Stomach smooth muscle (tissue), 2 donors: ENCODE measurements at regions not wholly inside any gene's neighbourhood (a gene's known extent, or its start where the extent isn't known, plus 50 kb on each side); places are given as distances from the start of the nearest gene placed in this dataset.
A peak's percentile ranks its signal among the peaks of the same experiment; 100 is the strongest.

ENCODE experiments used
- H3K27ac ChIP-seq: one replicate; pipeline ENCODE4 v1.7.0; 2013; ENCODE audit warnings: mild to moderate bottlenecking, low read length, inconsistent platforms
- H3K27me3 ChIP-seq, 2 donors: one replicate each; pipeline ENCODE4 v1.7.0; 2013; ENCODE audit warnings: low read length in 2 of 2; ENCODE audit not compliant: insufficient read depth in 2 of 2, control insufficient read depth in 1 of 2
- H3K36me3 ChIP-seq, 2 donors: one replicate each; pipeline ENCODE4 v1.7.0; 2013; ENCODE audit warnings: low read length in 2 of 2; ENCODE audit not compliant: control insufficient read depth in 2 of 2, insufficient read depth in 2 of 2
- H3K4me1 ChIP-seq: one replicate; pipeline ENCODE4 v1.7.0; 2013; ENCODE audit warnings: low read length; ENCODE audit not compliant: control insufficient read depth, insufficient read depth
- H3K4me3 ChIP-seq, 2 donors: one replicate each; pipeline ENCODE4 v1.7.0; 2013; ENCODE audit warnings: low read length in 2 of 2
- H3K9ac ChIP-seq, 2 donors: one replicate each; pipeline ENCODE4 v1.7.0; 2013; ENCODE audit warnings: low read length in 2 of 2, mild to moderate bottlenecking in 1 of 2
- H3K9me3 ChIP-seq, 2 donors: one replicate each; pipeline ENCODE4 v1.7.0; 2013; ENCODE audit warnings: low read length in 2 of 2; ENCODE audit not compliant: control insufficient read depth in 2 of 2
- donor health status: healthy.
- donor health status: Pancreatic carcinoma.

DNA sequence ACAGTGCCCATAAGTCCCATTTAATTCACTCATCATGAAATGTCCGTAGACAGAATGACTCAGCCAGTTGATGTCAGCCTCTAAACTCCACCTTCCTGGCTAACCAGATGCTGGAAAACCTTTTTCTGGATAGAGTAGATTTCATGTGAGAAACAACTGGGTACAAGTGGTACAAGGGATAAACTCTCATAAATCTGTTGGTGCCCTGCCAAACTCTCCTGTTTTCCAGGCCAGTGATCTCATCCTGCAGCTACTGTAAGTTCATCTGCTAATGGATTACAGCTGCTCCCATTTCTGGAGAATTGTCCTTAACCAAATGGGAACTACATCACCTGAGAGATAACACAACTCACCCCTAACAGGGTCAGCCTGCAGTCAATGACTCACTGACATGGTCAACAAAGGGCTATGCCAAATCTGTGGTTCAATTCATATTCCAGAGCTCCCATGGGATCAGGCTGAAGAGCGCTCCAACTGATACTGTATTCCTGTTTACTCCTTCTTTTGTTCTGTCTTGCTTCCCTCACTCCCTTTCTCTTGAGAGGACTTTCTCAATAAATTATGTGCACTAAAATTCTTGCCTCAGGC lies 210.1 kb upstream of the HDDC2 start:
- Histone ChIP-seq H3K36me3 (no peaks in the 10 kb centered on the region), H3K27ac (no peak overlapping the region), H3K4me3 (no peak overlapping the region), H3K27me3 (no peaks in the 10 kb centered on the region), H3K9ac (no peak overlapping the region), H3K4me1 (no peaks in the 10 kb centered on the region), H3K9me3 (no peaks in the 10 kb centered on the region)

DNA sequence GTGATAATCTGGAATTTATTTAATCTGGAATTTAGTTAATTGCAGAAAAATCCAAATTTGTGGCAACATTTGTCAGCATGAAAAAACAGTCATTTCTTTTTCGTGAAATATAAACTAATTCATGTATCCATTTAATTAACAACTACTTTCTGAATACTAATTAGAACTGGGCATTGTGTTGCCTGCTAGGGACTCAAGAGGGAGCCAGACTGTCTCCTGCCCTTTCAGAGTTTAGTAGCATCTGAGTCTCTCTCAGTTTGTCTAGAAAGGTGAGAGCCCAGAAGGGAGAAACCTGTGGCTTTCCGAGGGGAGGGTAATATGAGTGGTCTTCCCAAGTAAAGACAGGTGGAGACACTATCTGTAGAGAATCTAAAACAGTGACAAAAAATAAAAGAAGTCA lies 210.9 kb upstream of the HDDC2 start:
- H3K27me3 ChIP-seq: no peaks in the 10 kb centered on the region
- no peak overlapping the region for H3K4me3 ChIP-seq
- H3K4me1 ChIP-seq: no peaks in the 10 kb centered on the region
- H3K36me3 ChIP-seq: no peaks in the 10 kb centered on the region
- H3K9me3 ChIP-seq: no peaks in the 10 kb centered on the region
- no peak overlapping the region for H3K27ac ChIP-seq
- no peak overlapping the region for H3K9ac ChIP-seq

- no peak overlapping the region for H3K9ac ChIP-seq
- H3K4me1 ChIP-seq: no peaks in the 10 kb centered on the region
- no peak overlapping the region for H3K4me3 ChIP-seq
- no peaks in the 10 kb centered on the region for H3K9me3 ChIP-seq
- H3K36me3 ChIP-seq: no peaks in the 10 kb centered on the region
- no peaks in the 10 kb centered on the region for H3K27me3 ChIP-seq
- no peak overlapping the region for H3K27ac ChIP-seq
These were observed 212.2 kb upstream of the HDDC2 start for GRCh38 chr6:125513978-125514377.

- no peaks in the 10 kb centered on the region for H3K27me3 ChIP-seq
These were observed 214.9 kb upstream of the HDDC2 start for GRCh38 chr6:125516644-125517043.

GRCh38 chr6:125519367-125519766 lies 217.6 kb upstream of the HDDC2 start:
- no peaks in the 10 kb centered on the region for H3K27me3 ChIP-seq
- no peaks in the 10 kb centered on the region for H3K36me3 ChIP-seq
- no peak overlapping the region for H3K4me3 ChIP-seq
- H3K9ac ChIP-seq: no peak overlapping the region
- no peaks in the 10 kb centered on the region for H3K9me3 ChIP-seq
- no peaks in the 10 kb centered on the region for H3K4me1 ChIP-seq
- no peak overlapping the region for H3K27ac ChIP-seq

More at GRCh38 chr6:125516644-125517043, 214.9 kb upstream of the HDDC2 start:
- Histone ChIP-seq H3K4me3 (no peak overlapping the region), H3K9me3 (no peaks in the 10 kb centered on the region), H3K9ac (no peak overlapping the region), H3K27ac (no peak overlapping the region), H3K4me1 (no peaks in the 10 kb centered on the region), H3K36me3 (no peaks in the 10 kb centered on the region)

GRCh38 chr6:125524356-125524755 lies 222.6 kb upstream of the HDDC2 start:
- no peaks in the 10 kb centered on the region for H3K4me1 ChIP-seq
- no peak overlapping the region for H3K27ac ChIP-seq
- H3K4me3 ChIP-seq: no peak overlapping the region
- H3K36me3 ChIP-seq: no peaks in the 10 kb centered on the region
- no peaks in the 10 kb centered on the region for H3K27me3 ChIP-seq
- no peak overlapping the region for H3K9ac ChIP-seq
- H3K9me3 ChIP-seq: no peaks in the 10 kb centered on the region

DNA sequence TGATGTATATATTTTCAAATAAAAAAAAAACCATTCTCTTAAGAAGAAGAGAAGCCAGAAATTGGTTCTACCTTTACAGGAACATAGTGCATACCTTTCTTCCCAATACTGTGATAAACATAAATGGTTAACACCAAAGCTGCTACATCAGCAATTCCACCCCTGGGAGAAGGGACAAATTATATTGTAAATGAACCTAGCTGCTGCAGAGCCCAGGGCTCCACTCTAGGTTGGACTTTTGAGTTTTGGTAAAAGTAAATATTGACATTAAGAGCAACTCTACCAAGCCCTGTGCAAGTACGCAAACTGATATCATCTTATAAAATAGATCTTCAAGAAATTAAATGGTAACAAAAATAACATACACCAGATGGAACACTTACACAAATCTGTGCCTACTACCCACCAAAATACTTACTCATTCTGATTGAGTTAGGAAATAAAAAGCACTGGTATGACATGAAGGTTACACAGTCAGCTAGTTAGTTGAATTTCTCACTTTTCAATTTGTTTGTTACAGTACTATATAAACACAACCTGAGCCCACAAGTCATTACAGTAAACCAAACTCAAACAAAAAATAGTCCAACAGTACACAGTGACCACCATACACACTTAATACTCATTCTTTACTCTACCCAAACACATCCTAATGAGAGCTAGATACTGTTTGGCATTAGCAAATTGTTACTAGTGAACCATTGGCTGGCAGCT lies 223.3 kb upstream of the HEY2 start:
- Histone ChIP-seq H3K36me3 (no peaks in the 10 kb centered on the region), H3K4me1 (no peaks in the 10 kb centered on the region)

GRCh38 chr6:125528621-125529041 lies 220.8 kb upstream of the HEY2 start:
- Histone ChIP-seq H3K4me1 (no peaks in the 10 kb centered on the region), H3K36me3 (no peaks in the 10 kb centered on the region), H3K4me3 (no peak overlapping the region), H3K27ac (no peak overlapping the region), H3K27me3 (peaks cover 0 to 5% of the 10 kb centered on the region in 2 donors), H3K9ac (no peak overlapping the region), H3K9me3 (no peaks in the 10 kb centered on the region)

More for the DNA sequence above, 223.3 kb upstream of the HEY2 start:
- Histone ChIP-seq H3K9ac (no peak overlapping the region), H3K27me3 (no peaks in the 10 kb centered on the region), H3K4me3 (no peak overlapping the region), H3K9me3 (no peaks in the 10 kb centered on the region), H3K27ac (no peak overlapping the region)

DNA sequence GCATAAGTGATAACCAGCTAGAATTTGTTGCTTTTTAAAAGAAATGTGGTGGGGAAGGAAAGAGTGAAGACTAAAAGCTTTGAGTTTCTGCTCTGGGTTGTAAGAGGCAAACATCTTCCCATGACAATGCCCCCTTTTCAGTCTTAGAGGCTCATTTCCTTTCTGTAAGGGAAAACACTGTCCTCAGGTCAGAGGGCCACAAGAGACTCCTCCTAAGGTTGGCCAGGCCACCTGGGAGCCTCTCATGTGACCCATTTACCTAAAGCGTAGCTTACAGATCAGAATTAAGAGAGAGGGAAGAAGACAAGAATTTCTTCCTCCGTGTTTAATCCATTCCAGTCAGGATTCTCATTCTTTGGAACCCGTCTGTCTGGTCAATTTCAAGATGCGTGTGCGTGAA lies 220.4 kb upstream of the HEY2 start:
- Histone ChIP-seq H3K27me3 (peaks cover 0 to 9% of the 10 kb centered on the region in 2 donors), H3K4me1 (no peaks in the 10 kb centered on the region), H3K36me3 (no peaks in the 10 kb centered on the region), H3K9ac (no peak overlapping the region), H3K9me3 (no peaks in the 10 kb centered on the region), H3K27ac (no peak overlapping the region), H3K4me3 (no peak overlapping the region)

GRCh38 chr6:125533710-125534397 lies 215.6 kb upstream of the HEY2 start:
- no peak overlapping the region for H3K27ac ChIP-seq
- no peaks in the 10 kb centered on the region for H3K36me3 ChIP-seq
- H3K4me3 ChIP-seq: peak overlapping the region; percentile 17 to 23
- no peaks in the 10 kb centered on the region for H3K4me1 ChIP-seq
- H3K9me3 ChIP-seq: no peaks in the 10 kb centered on the region
- H3K9ac ChIP-seq: no peak overlapping the region
- H3K27me3 ChIP-seq: peaks cover 3 to 15% of the 10 kb centered on the region in 2 donors
